HepG2 (cell line): ENCODE measurements at regions not wholly inside any gene's neighbourhood (a gene's known extent, or its start where the extent isn't known, plus 50 kb on each side); places are given as distances from the start of the nearest gene placed in this dataset.

Source experiments
- BCL6 ChIP-seq: IDR thresholded peaks from 2 replicates; pipeline ENCODE4 v1.6.1; 2016; ENCODE audit warnings: missing genetic modification reagents, missing compliant biosample characterization
- CCDC6 ChIP-seq: sonication (generic); formaldehyde crosslinking; IDR thresholded peaks from 2 replicates; pipeline ENCODE4 v1.8.1; 2022; ENCODE audit warnings: mild to moderate bottlenecking, missing genetic modification reagents, moderate library complexity
- ELF3 ChIP-seq: IDR thresholded peaks from 2 replicates; pipeline ENCODE4 v1.6.1; 2016; ENCODE audit warnings: missing genetic modification reagents, missing compliant biosample characterization
- HNF4G ChIP-seq, 2 experiments: sonication (generic) in 1 of 2; formaldehyde crosslinking in 1 of 2; IDR thresholded peaks; 2 replicates each; pipeline versions ENCODE4 v1.4.0 to v1.6.1; 2011 to 2020; ENCODE audit warnings: borderline replicate concordance in 2 of 2, low read depth in 2 of 2, mild to moderate bottlenecking in 2 of 2, low read length in 1 of 2, missing genetic modification reagents in 1 of 2, moderate library complexity in 1 of 2
- IRF2 ChIP-seq: IDR thresholded peaks from 2 replicates; pipeline ENCODE4 v1.6.1; 2018; ENCODE audit warnings: missing genetic modification reagents, missing compliant biosample characterization
- JUND ChIP-seq: sonication (generic); formaldehyde crosslinking; IDR thresholded peaks from 2 replicates; pipeline ENCODE4 v1.8.0; 2022; ENCODE audit warnings: mild to moderate bottlenecking, missing genetic modification reagents
- MEIS2 ChIP-seq: sonication (generic); formaldehyde crosslinking; IDR thresholded peaks from 2 replicates; pipeline ENCODE4 v1.9.0; 2021; ENCODE audit warnings: mild to moderate bottlenecking, missing genetic modification reagents
- PATZ1 ChIP-seq: sonication (generic); formaldehyde crosslinking; IDR thresholded peaks from 2 replicates; pipeline ENCODE4 v1.4.0; 2020; ENCODE audit warnings: missing genetic modification reagents
- PPARG ChIP-seq: conservative IDR thresholded peaks from 2 replicates; pipeline ENCODE4 v1.6.1; 2016; ENCODE audit warnings: missing biosample characterization, missing genetic modification reagents
- RAD21 ChIP-seq: fragments of 450-650 bp; formaldehyde crosslinking; IDR thresholded peaks from 2 replicates; pipeline ENCODE4 v1.5.0; 2020; ENCODE audit warnings: mild to moderate bottlenecking
- SALL2 ChIP-seq: sonication (generic); formaldehyde crosslinking; IDR thresholded peaks from 2 replicates; pipeline ENCODE4 v1.8.1; 2023; ENCODE audit warnings: mild to moderate bottlenecking, missing genetic modification reagents, inconsistent platforms
- SOX6 ChIP-seq, 2 experiments: fragments of 450-650 bp in 1 of 2; sonication (generic) in 1 of 2; formaldehyde crosslinking in 1 of 2; IDR thresholded peaks; 2 replicates each; pipeline versions ENCODE4 v1.4.0 to v1.6.1; 2017 to 2020; ENCODE audit warnings: antibody characterized with exemption in 1 of 2, mild to moderate bottlenecking in 1 of 2, missing genetic modification reagents in 1 of 2
- SRF ChIP-seq: IDR thresholded peaks from 2 replicates; pipeline ENCODE4 v1.6.1; 2011; ENCODE audit warnings: mild to moderate bottlenecking, low read depth, low read length, moderate library complexity
- TEAD3 ChIP-seq: optimal IDR thresholded peaks from 2 replicates; pipeline ENCODE3; 2016; ENCODE audit warnings: borderline replicate concordance
- TGIF2 ChIP-seq: IDR thresholded peaks from 2 replicates; pipeline ENCODE4 v1.6.1; 2016; ENCODE audit warnings: control low read depth, missing compliant biosample characterization
- THAP9 ChIP-seq: sonication (generic); formaldehyde crosslinking; IDR thresholded peaks from 2 replicates; pipeline ENCODE4; 2020; ENCODE audit warnings: missing genetic modification reagents, mild to moderate bottlenecking, borderline replicate concordance
- ZKSCAN8 ChIP-seq: IDR thresholded peaks from 2 replicates; pipeline ENCODE4 v1.6.1; 2016; ENCODE audit warnings: borderline replicate concordance, missing genetic modification reagents, missing compliant biosample characterization
- ZNF34 ChIP-seq: sonication (generic); formaldehyde crosslinking; IDR thresholded peaks from 2 replicates; pipeline ENCODE4 v1.4.0; 2020; ENCODE audit warnings: mild to moderate bottlenecking, missing genetic modification reagents, borderline replicate concordance
- ZNF670 ChIP-seq: sonication (generic); formaldehyde crosslinking; IDR thresholded peaks from 2 replicates; pipeline ENCODE4 v1.8.0; 2022; ENCODE audit warnings: mild to moderate bottlenecking, missing genetic modification reagents, borderline replicate concordance
- ZNF687 ChIP-seq: sonication (generic); formaldehyde crosslinking; IDR thresholded peaks from 2 replicates; pipeline ENCODE4 v1.5.1; 2020; ENCODE audit warnings: mild to moderate bottlenecking, missing genetic modification reagents, moderate library complexity
- ZNF790 ChIP-seq: sonication (generic); formaldehyde crosslinking; IDR thresholded peaks from 2 replicates; pipeline ENCODE4 v1.8.0; 2022; ENCODE audit warnings: missing genetic modification reagents, mild to moderate bottlenecking, borderline replicate concordance

GRCh38 chr1:88180449-88181108, 503.5 kb upstream of the PKN2 start (continued):
- TF ChIP-seq ZNF687, result peak; percentile 20; the same call in 1 of the 2 replicates
- TF ChIP-seq TEAD3, result peak; percentile 66
- peak; percentile 53; the same call in 1 of the 2 replicates for TF ChIP-seq PPARG
- TF ChIP-seq ELF3 (CRISPR knock-in tag), result peak; percentile 78
- TF ChIP-seq THAP9 (CRISPR knock-in tag), result no peak
- TF ChIP-seq ZNF34 (CRISPR knock-in tag), result no peak
- no peak for TF ChIP-seq ZNF790 (CRISPR knock-in tag)
- TF ChIP-seq IRF2 (CRISPR knock-in tag), result peak; percentile 62
- TF ChIP-seq ZNF670, result no peak
- 0 out of 2 replicates have a peak, but pooled peaks have one; percentile 27 for TF ChIP-seq SALL2 (CRISPR knock-in tag)
- peak; percentile 49 for TF ChIP-seq BCL6
- peak; percentile 21; the same call in 1 of the 2 replicates for TF ChIP-seq TGIF2
- TF ChIP-seq SOX6 (IDR thresholded peaks at IDR 0.05), result no peak
- TF ChIP-seq SOX6 (CRISPR knock-in tag; IDR thresholded peaks at IDR 0.05), result peak; percentile 75; the same call in 1 of the 2 replicates
- TF ChIP-seq ZKSCAN8 (CRISPR knock-in tag), result no peak
- TF ChIP-seq HNF4G (IDR thresholded peaks at IDR 0.05; ENCODE audit: borderline replicate concordance, low read depth, low read length), result peak; percentile 91
- TF ChIP-seq HNF4G (CRISPR knock-in tag; IDR thresholded peaks at IDR 0.05; ENCODE audit: borderline replicate concordance, low read depth), result peak; percentile 87; the same call in 1 of the 2 replicates
- TF ChIP-seq SRF, result no peak
- peak; percentile 83 for TF ChIP-seq PATZ1 (CRISPR knock-in tag)
- TF ChIP-seq JUND (CRISPR knock-in tag), result 0 out of 2 replicates have a peak, but pooled peaks have one; percentile 31
- TF ChIP-seq CCDC6 (CRISPR knock-in tag), result peak; percentile 35; the same call in 1 of the 2 replicates
- 0 out of 2 replicates have a peak, but pooled peaks have one; percentile 52 for TF ChIP-seq MEIS2
- peak; percentile 87 for TF ChIP-seq RAD21 (CRISPR knock-in tag)
